Type B pancreatic cell (in vitro differentiated cells): ENCODE measurements at regions not wholly inside any gene's neighbourhood (a gene's known extent, or its start where the extent isn't known, plus 50 kb on each side); places are given as distances from the start of the nearest gene placed in this dataset.

Experiments used
- DNase-seq: peaks from one replicate; pipeline ENCODE4 v3.0.0; 2021; ENCODE audit warnings: mixed read lengths; ENCODE audit not compliant: unreplicated experiment; ENCODE audit errors: extremely low spot score
- H3K27ac Mint-ChIP-seq: 2 replicates; pipeline ENCODE4 v1.8.0; 2021; ENCODE audit warnings: mild to moderate bottlenecking, mixed read lengths
- H3K27me3 Mint-ChIP-seq: 2 replicates; pipeline ENCODE4 v1.8.0; 2021; ENCODE audit warnings: mixed read lengths
- H3K36me3 Mint-ChIP-seq: 2 replicates; pipeline ENCODE4 v1.8.0; 2021; ENCODE audit warnings: mixed read lengths
- H3K4me1 Mint-ChIP-seq: one replicate; pipeline ENCODE4 v1.8.0; 2021; ENCODE audit warnings: mixed read lengths; ENCODE audit not compliant: unreplicated experiment
- H3K4me3 Mint-ChIP-seq: 2 replicates; pipeline ENCODE4 v1.8.0; 2021; ENCODE audit warnings: mild to moderate bottlenecking, mixed read lengths
- H3K9me3 Mint-ChIP-seq: 2 replicates; pipeline ENCODE4 v1.8.0; 2021; ENCODE audit warnings: mixed read lengths
- TF ChIP-seq, protein P1 (sequence below): fragments of 200-600 bp; sonication (generic); conservative IDR thresholded peaks from 2 replicates; pipeline ENCODE4 v1.5.0; 2021; ENCODE audit warnings: antibody characterized with exemption, mild to moderate bottlenecking

DNA sequence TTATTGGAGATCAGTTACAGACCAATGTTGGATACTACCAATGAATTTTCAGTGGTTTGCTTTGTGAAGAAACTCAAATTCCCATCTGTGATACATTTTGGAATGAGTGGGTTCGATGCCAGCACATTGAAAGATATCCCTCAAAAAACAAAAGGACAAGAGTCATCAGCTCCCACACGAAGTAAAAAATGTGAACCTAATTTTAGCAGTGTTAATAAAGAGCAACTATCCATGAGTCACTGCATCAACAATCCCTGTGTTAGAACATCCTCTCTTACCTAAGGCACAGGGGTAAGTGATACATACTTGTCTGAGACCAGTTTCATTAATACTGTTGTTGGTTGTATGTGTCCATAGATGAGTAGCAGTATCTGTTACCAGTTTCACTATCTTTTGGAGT, 551.8 kb upstream of the SOX11 start:
- DNase-seq, result no peak
- Mint-ChIP-seq H3K36me3 (no peaks in the 10 kb centered on the region), H3K9me3 (peaks cover 8% of the 10 kb centered on the region), H3K27me3 (peaks cover 4% of the 10 kb centered on the region), H3K27ac (no peak overlapping the region), H3K4me3 (no peak overlapping the region), H3K4me1 (no peaks in the 10 kb centered on the region)
- TF ChIP-seq, protein P1, sequence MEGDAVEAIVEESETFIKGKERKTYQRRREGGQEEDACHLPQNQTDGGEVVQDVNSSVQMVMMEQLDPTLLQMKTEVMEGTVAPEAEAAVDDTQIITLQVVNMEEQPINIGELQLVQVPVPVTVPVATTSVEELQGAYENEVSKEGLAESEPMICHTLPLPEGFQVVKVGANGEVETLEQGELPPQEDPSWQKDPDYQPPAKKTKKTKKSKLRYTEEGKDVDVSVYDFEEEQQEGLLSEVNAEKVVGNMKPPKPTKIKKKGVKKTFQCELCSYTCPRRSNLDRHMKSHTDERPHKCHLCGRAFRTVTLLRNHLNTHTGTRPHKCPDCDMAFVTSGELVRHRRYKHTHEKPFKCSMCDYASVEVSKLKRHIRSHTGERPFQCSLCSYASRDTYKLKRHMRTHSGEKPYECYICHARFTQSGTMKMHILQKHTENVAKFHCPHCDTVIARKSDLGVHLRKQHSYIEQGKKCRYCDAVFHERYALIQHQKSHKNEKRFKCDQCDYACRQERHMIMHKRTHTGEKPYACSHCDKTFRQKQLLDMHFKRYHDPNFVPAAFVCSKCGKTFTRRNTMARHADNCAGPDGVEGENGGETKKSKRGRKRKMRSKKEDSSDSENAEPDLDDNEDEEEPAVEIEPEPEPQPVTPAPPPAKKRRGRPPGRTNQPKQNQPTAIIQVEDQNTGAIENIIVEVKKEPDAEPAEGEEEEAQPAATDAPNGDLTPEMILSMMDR, result no peak

DNA sequence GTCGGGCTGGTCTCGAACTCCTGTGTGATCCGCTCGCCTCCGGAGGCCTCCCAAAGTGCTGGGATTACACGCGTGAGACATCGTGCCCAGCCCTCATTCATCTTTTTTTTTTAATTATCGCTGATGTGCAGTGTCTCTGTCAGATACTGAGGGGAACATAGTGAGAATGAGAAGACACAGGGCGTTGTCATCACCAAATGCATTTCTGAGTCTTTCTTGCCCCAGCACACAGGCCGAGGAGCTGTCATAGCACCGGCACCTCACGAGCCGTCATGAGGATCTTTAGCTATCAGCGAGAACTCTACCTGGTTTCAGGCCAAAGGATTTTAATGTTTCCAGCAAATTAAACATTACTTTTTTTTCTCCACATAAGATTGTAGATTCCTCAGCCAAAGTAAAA, 548.0 kb upstream of the SOX11 start:
- H3K36me3 Mint-ChIP-seq, result no peaks in the 10 kb centered on the region

DNA sequence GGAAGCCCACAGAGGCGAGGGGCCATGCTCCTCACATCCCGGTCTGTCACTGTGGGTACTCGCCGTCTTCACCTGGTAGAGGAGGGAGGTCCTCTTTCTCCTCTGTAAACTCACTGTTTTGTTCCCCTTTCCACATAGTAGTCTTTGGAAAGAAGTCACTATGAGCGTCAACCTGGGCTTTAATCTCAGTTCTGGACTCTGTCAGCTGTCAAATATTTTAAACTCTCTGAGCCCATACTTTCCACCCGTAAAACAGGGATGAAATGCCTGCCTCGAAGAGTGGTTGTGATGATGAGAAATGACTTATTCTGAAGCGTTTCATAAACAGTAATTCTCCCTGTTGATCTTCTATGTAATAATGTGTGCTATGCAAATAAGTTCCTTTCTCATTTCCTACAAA, 547.1 kb upstream of the SOX11 start:
- H3K27ac Mint-ChIP-seq, result no peak overlapping the region
- TF ChIP-seq, protein P1, result no peak
- peaks cover 10% of the 10 kb centered on the region for H3K9me3 Mint-ChIP-seq
- no peak for DNase-seq
- H3K4me1 Mint-ChIP-seq, result no peaks in the 10 kb centered on the region
- no peaks in the 10 kb centered on the region for H3K27me3 Mint-ChIP-seq
- H3K36me3 Mint-ChIP-seq, result no peaks in the 10 kb centered on the region
- H3K4me3 Mint-ChIP-seq, result no peak overlapping the region

More for the DNA sequence above, 548.0 kb upstream of the SOX11 start:
- no peak for DNase-seq
- Mint-ChIP-seq H3K4me1 (no peaks in the 10 kb centered on the region), H3K27me3 (no peaks in the 10 kb centered on the region), H3K9me3 (peaks cover 10% of the 10 kb centered on the region), H3K27ac (no peak overlapping the region), H3K4me3 (no peak overlapping the region)
- TF ChIP-seq, protein P1, result no peak

DNA sequence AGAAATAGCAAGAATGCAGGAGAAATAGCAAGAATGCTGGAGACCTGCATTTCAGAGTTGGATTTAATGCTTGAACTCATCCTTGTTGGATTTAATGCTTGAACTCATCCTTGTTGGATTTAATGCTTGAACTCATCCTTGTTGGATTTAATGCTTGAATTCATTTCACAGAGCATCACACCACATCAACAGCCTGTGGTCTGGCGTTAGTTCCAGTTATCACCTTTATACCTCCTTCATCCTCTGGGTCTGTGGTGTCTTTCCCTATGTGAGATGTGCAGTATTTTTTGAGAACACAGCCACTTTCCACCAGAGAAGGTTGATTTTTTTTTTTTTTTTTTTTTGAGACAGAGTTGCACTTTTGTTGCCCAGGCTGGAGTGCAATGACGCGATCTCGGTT, 546.4 kb upstream of the SOX11 start:
- no peaks in the 10 kb centered on the region for H3K36me3 Mint-ChIP-seq
- TF ChIP-seq, protein P1, result no peak
- no peaks in the 10 kb centered on the region for H3K4me1 Mint-ChIP-seq
- no peak for DNase-seq
- no peak overlapping the region for H3K27ac Mint-ChIP-seq
- peaks cover 10% of the 10 kb centered on the region for H3K9me3 Mint-ChIP-seq
- no peak overlapping the region for H3K4me3 Mint-ChIP-seq
- H3K27me3 Mint-ChIP-seq, result no peaks in the 10 kb centered on the region

DNA sequence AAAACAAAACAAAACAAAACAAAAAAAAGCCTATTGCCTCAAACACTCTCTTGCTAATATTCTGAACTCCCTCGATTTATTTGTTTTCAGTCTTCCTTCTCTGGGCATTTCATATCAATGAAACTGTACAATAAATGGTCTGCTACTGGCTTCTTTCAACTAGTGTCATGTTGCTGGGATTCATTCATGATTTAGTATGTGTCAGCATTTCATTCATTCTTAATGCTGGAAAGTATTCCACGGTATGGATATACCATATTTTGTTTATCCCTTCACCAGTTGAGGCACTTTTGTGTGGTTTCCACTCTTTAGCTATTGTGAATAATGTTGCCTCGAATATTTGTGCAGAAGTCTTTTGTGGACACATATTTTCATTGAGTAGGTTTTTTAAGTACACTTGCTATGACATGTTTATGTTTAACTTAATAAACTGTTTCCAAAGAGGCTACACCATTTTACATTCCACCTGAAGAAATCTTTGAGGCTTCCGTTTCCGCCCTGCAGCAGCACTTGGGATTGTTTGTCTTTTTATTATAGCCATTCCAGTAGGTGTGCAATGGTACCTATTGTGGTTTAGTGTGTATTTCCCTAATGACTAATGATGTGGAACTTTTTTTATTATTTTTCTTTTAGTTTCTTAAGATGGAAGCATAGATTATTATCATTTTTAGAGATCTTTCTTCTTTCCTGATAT, 543.6 kb upstream of the SOX11 start:
- H3K4me3 Mint-ChIP-seq, result no peak overlapping the region
- TF ChIP-seq, protein P1, result no peak
- H3K27me3 Mint-ChIP-seq, result no peaks in the 10 kb centered on the region
- H3K27ac Mint-ChIP-seq, result no peak overlapping the region
- no peaks in the 10 kb centered on the region for H3K36me3 Mint-ChIP-seq
- DNase-seq, result no peak
- H3K9me3 Mint-ChIP-seq, result peaks cover 14% of the 10 kb centered on the region
- no peaks in the 10 kb centered on the region for H3K4me1 Mint-ChIP-seq
